Endodermal cell (in vitro differentiated cells): ENCODE measurements at regions not wholly inside any gene's neighbourhood (a gene's known extent, or its start where the extent isn't known, plus 50 kb on each side); places are given as distances from the start of the nearest gene placed in this dataset.

ENCODE experiments used
- DNase-seq: peaks from one replicate; pipeline ENCODE4 v3.0.0-alpha.2; 2017
- H3K27ac ChIP-seq: 2 replicates; pipeline ENCODE4 v1.5.1; 2013; ENCODE audit warnings: mild to moderate bottlenecking, low read depth, low read length, moderate library complexity
- H3K27me3 ChIP-seq: 2 replicates; pipeline ENCODE4 v1.6.1; 2013; ENCODE audit warnings: mild to moderate bottlenecking, low read length, moderate library complexity; ENCODE audit not compliant: insufficient read depth, control insufficient read depth, poor library complexity, severe bottlenecking
- H3K36me3 ChIP-seq: 2 replicates; pipeline ENCODE4 v1.7.0; 2013; ENCODE audit warnings: mild to moderate bottlenecking, low read length, moderate library complexity; ENCODE audit not compliant: control insufficient read depth, insufficient read depth
- H3K4me1 ChIP-seq: one replicate; pipeline ENCODE4 v1.7.0; 2013; ENCODE audit warnings: low read length; ENCODE audit not compliant: control insufficient read depth, insufficient read depth
- H3K4me3 ChIP-seq: 2 replicates; pipeline ENCODE4 v1.5.1; 2013; ENCODE audit warnings: mild to moderate bottlenecking, low read length, moderate library complexity
- H3K9ac ChIP-seq: 2 replicates; pipeline ENCODE4 v1.6.1; 2013; ENCODE audit warnings: mild to moderate bottlenecking, low read length, moderate library complexity; ENCODE audit not compliant: poor library complexity, severe bottlenecking; ENCODE audit errors: extremely low read depth
- H3K9me3 ChIP-seq: 2 replicates; pipeline ENCODE4 v1.6.1; 2013; ENCODE audit warnings: mild to moderate bottlenecking, low read length, moderate library complexity; ENCODE audit not compliant: control insufficient read depth
- H3K27ac Mint-ChIP-seq: 2 replicates; pipeline ENCODE4 v1.8.0; 2020; ENCODE audit warnings: mixed read lengths
- H3K27me3 Mint-ChIP-seq: 2 replicates; pipeline ENCODE4 v1.8.0; 2021; ENCODE audit warnings: mild to moderate bottlenecking, mixed read lengths; ENCODE audit not compliant: insufficient read depth
- H3K36me3 Mint-ChIP-seq: 2 replicates; pipeline ENCODE4 v1.8.0; 2020; ENCODE audit warnings: low read depth, mixed read lengths
- H3K4me1 Mint-ChIP-seq: 2 replicates; pipeline ENCODE4 v1.8.0; 2020; ENCODE audit warnings: mixed read lengths
- H3K4me3 Mint-ChIP-seq: 2 replicates; pipeline ENCODE4 v1.8.0; 2020; ENCODE audit warnings: mild to moderate bottlenecking, moderate library complexity, mixed read lengths
- H3K9me3 Mint-ChIP-seq: 2 replicates; pipeline ENCODE4 v1.8.0; 2020; ENCODE audit warnings: mild to moderate bottlenecking, mixed read lengths
- WGBS, 2 experiments: methylation state at CpG; one replicate each; pipeline versions ENCODE4 v1.1.5 to v1.1.7; 2013; ENCODE audit warnings: missing lambda C conversion rate in 2 of 2, mixed read lengths in 1 of 2; ENCODE audit not compliant: insufficient coverage in 1 of 2, insufficient read length in 1 of 2; 5-methylcytosine and 5-hydroxymethylcytosine counted together
- TF ChIP-seq, protein P1 (sequence below): fragments of 200-600 bp; sonication (generic); conservative IDR thresholded peaks from 2 replicates; pipeline ENCODE4 v1.5.0; 2021; ENCODE audit warnings: antibody characterized with exemption, mild to moderate bottlenecking

DNA sequence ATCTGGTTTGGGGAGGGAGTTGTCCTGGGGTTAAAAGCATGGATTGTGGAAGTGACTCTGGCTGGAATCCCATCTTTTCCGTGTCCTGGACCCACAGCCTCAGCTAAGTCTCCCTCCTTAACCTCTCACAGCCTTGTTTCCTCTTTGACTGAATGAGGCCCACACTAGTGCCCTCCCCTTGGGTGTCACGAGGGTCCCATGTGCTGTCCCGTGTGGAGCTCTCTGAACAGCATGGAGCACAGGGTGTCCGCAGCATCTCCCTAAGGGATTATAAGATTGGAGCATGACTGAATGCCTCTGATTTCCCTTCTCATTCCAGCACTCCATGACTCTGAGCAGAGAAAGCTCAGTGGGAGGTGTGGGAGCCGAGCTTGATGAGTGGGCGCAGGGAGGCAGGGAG is 182.5 kb downstream of the TEX29 start:
- Mint-ChIP-seq H3K36me3 (peaks cover 2% of the 10 kb centered on the region), H3K27me3 (peaks cover 22% of the 10 kb centered on the region), H3K27ac (no peak overlapping the region), H3K4me3 (no peak overlapping the region), H3K9me3 (peaks cover 36% of the 10 kb centered on the region), H3K4me1 (no peaks in the 10 kb centered on the region)
- TF ChIP-seq, protein P1, sequence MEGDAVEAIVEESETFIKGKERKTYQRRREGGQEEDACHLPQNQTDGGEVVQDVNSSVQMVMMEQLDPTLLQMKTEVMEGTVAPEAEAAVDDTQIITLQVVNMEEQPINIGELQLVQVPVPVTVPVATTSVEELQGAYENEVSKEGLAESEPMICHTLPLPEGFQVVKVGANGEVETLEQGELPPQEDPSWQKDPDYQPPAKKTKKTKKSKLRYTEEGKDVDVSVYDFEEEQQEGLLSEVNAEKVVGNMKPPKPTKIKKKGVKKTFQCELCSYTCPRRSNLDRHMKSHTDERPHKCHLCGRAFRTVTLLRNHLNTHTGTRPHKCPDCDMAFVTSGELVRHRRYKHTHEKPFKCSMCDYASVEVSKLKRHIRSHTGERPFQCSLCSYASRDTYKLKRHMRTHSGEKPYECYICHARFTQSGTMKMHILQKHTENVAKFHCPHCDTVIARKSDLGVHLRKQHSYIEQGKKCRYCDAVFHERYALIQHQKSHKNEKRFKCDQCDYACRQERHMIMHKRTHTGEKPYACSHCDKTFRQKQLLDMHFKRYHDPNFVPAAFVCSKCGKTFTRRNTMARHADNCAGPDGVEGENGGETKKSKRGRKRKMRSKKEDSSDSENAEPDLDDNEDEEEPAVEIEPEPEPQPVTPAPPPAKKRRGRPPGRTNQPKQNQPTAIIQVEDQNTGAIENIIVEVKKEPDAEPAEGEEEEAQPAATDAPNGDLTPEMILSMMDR = no peak
- DNase-seq = no peak
- 74 to 84% methylated on average over 3 to 6 of the region's 6 CpGs for WGBS, 2 experiments
- Histone ChIP-seq H3K4me3 (no peak overlapping the region), H3K27ac (no peak overlapping the region), H3K4me1 (no peaks in the 10 kb centered on the region), H3K9me3 (peaks cover 9% of the 10 kb centered on the region), H3K27me3 (no peaks in the 10 kb centered on the region), H3K36me3 (no peaks in the 10 kb centered on the region), H3K9ac (no peak overlapping the region)

DNA sequence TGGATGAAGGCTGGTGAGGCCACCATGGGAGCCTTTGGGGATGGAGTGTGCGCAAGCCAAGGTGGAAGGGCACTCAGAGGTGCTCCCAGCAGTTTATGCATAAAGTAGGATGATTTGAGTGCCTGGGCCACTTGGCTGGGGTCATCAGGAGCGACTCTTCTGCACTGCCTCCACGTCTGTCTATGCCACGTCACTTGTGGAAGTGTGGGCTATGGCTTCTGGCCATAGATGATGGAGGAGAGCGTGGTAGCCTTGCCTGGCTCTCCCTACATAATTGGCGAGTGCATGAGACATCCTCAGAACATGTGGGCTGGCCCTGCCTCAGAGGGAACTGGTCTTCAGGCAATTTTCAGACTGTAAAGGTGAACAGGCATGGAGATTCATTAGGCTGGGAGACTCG is 182.9 kb downstream of the TEX29 start:
- Mint-ChIP-seq H3K4me3 (no peak overlapping the region), H3K27me3 (peaks cover 22% of the 10 kb centered on the region), H3K4me1 (no peaks in the 10 kb centered on the region), H3K27ac (no peak overlapping the region), H3K36me3 (peaks cover 2% of the 10 kb centered on the region), H3K9me3 (peaks cover 36% of the 10 kb centered on the region)
- TF ChIP-seq, protein P1 = no peak
- H3K9me3 ChIP-seq = peaks cover 9% of the 10 kb centered on the region
- no peaks in the 10 kb centered on the region for H3K27me3 ChIP-seq
- no peaks in the 10 kb centered on the region for H3K36me3 ChIP-seq
- WGBS, 2 experiments = 88 to 90% methylated on average over 5 to 7 of the region's 7 CpGs
- DNase-seq = no peak
- H3K9ac ChIP-seq = no peak overlapping the region
- no peak overlapping the region for H3K27ac ChIP-seq
- H3K4me3 ChIP-seq = no peak overlapping the region
- no peaks in the 10 kb centered on the region for H3K4me1 ChIP-seq

DNA sequence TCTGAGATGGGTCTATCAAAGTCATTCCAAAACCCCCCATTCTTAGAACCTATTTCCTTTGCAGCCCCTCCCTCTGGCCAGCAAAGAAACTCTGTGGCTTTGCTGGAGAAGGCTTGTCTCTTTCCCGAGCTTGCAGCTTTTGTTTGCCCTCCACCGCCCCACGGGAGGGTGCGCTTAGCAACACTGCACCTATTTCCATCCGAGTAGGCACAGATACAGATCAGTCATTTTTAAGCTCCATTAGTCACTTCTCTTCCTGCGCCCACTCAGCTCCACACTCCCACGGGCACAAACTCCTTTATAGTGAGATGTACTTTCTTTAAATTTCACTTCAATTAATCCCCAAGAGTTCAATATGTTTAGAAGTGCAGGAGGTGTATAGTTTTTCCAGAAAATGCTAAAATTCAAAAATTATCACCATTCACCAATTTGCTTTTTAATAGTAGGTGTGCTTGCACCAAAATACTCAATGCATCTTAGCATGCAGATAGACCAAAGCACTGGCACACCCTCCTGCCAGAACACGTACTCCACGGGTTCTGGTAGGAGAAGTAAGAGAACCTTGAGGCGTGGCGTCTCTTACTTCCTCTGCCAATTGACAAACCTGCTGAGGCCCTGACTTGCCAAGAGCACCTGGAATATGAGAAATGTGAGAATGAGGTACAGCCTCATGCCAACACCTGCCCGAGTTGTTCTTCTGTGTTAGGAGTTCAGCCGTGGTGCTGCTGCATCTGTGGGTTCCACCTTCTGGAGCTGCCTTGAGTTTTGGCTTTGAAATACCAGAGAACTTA is 183.7 kb downstream of the TEX29 start:
- Histone ChIP-seq H3K4me1 (no peaks in the 10 kb centered on the region), H3K9me3 (peaks cover 9% of the 10 kb centered on the region), H3K27ac (no peak overlapping the region), H3K9ac (no peak overlapping the region), H3K4me3 (no peak overlapping the region), H3K36me3 (no peaks in the 10 kb centered on the region), H3K27me3 (no peaks in the 10 kb centered on the region)
- H3K36me3 Mint-ChIP-seq = peaks cover 2% of the 10 kb centered on the region
- WGBS, 2 experiments = 89 to 92% methylated on average over 11 to 12 of the region's 13 CpGs
- TF ChIP-seq, protein P1 = no peak
- H3K27ac Mint-ChIP-seq = no peak overlapping the region
- DNase-seq = no peak
- H3K27me3 Mint-ChIP-seq = peaks cover 22% of the 10 kb centered on the region
- peaks cover 36% of the 10 kb centered on the region for H3K9me3 Mint-ChIP-seq
- no peak overlapping the region for H3K4me3 Mint-ChIP-seq
- H3K4me1 Mint-ChIP-seq = no peaks in the 10 kb centered on the region
